ENCODE measurements at regions not wholly inside any gene's neighbourhood (a gene's known extent, or its start where the extent isn't known, plus 50 kb on each side); places are given as distances from the start of the nearest gene placed in this dataset.

GRCh38 chr3:35241236-35241635 lies 398.1 kb upstream of the ARPP21 start:
- Histone ChIP-seq H3K36me3 (ENCODE audit: control insufficient read depth in 2 of 2, insufficient read depth in 2 of 2, low read length in 1 of 2) (no peaks in the 10 kb centered on the region), H4K20me1 (ENCODE audit: control insufficient read depth, insufficient read depth) (no peaks in the 10 kb centered on the region), H3K27me3 (replicated peaks in 1 of 2; ENCODE audit: control insufficient read depth in 2 of 2, insufficient read depth in 2 of 2, low read length in 1 of 2) (no peaks in the 10 kb centered on the region), H3K27ac (ENCODE audit: control insufficient read depth, insufficient read depth) (no peak overlapping the region), H2AFZ (ENCODE audit: control insufficient read depth, low read depth, low read length) (no peak overlapping the region), H3K9me3 (replicated peaks; ENCODE audit: control insufficient read depth, insufficient read depth, low read length) (no peaks in the 10 kb centered on the region), H3K4me2 (ENCODE audit: control insufficient read depth, insufficient read depth) (no peak overlapping the region), H3K79me2 (ENCODE audit: control insufficient read depth, insufficient read depth, low read length) (no peaks in the 10 kb centered on the region), H3K9ac (ENCODE audit: control insufficient read depth, insufficient read depth, low read length) (no peak overlapping the region), H3K4me3 (no peak overlapping the region), H3K4me1 (ENCODE audit: control insufficient read depth, insufficient read depth, low read length) (no peaks in the 10 kb centered on the region)
- FAIRE-seq (no peak), DNase-seq (ENCODE audit: low read depth, low spot score) (no peak), ATAC-seq (no peak)
- ChIA-PET RAD21 (ENCODE audit: unreplicated experiment) (no interaction called here), SMC1A (ENCODE audit: uncharacterized antibody, unreplicated experiment) (no interaction called here), CTCF (no interaction called here), POLR2A (no interaction called here)
- 0% methylated on average over 2 of the region's 2 CpGs for WGBS (ENCODE audit: insufficient coverage, insufficient replicate concordance, low lambda C conversion rate, missing lambda C conversion rate)
- intact Hi-C loops (cut with micrococcal nuclease; ENCODE audit: unreplicated experiment): no loop called here
- TF ChIP-seq MYB (IDR thresholded peaks at IDR 0.05; ENCODE audit: borderline replicate concordance, low read depth, low read length) (no peak), MTA2 (IDR thresholded peaks at IDR 0.05; ENCODE audit: low read depth) (no peak), USF1 (IDR thresholded peaks at IDR 0.05; ENCODE audit: borderline replicate concordance, extremely low read length, insufficient read depth, low read depth, low read length) (no peak), E2F4 (IDR thresholded peaks at IDR 0.05; ENCODE audit: low read depth, low read length) (no peak), EZH2 (IDR thresholded peaks at IDR 0.05; ENCODE audit: borderline replicate concordance, control insufficient read depth, low read depth, low read length) (no peak), NBN (IDR thresholded peaks at IDR 0.05) (no peak), POLR2AphosphoS2 (IDR thresholded peaks at IDR 0.05; ENCODE audit: low read depth, low read length) (no peak), ETV6 (conservative IDR thresholded peaks at IDR 0.05 in 1 of 2, IDR thresholded peaks at IDR 0.05 in 1 of 2; ENCODE audit: borderline replicate concordance in 1 of 2, low read depth in 1 of 2) (no peak)
- in situ Hi-C loops (cut with MboI): no loop called here
- no TSS peak for BruUV-seq (replicated peaks)
